ENCODE measurements at regions not wholly inside any gene's neighbourhood (a gene's known extent, or its start where the extent isn't known, plus 50 kb on each side); places are given as distances from the start of the nearest gene placed in this dataset.

DNA sequence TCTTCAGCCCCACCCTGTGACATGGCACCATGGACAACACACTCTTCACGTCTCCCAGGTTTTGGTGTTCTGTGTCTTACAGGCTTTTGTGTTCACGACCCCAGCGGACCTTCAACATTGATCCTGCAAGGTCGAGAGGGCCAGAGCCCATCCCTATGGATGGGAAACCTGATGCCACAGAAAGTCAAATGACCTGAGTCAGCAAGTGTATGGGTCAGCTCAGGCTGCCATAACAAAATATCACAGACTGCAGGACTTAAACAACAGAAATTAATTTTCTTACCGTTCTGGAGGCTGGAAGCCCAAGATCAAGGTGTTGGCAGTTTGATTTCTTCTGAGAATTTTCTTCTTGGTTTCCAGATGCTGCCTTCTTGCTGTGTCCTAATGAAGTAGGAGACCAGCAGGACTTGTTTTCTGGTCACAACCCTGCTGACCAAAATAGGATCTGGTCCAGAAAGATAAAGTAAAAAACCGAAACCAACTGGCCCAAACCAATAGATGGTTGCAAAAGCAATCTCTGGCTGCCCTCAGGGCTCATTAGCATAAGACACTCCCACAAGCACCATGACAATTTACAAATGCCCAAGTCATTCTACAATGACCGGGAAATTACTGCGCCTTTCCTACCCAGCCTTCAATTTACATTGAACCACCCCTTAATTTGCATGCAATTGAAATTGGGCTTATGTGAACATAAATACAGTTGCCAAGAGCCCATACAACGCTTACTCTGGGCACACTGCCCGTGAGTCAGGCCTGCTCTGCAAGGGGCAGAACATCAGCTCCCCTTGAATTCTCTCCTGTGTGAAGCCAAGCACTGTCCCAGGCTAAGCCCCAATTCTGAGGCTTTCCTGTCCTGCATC, 82.9 kb upstream of the SLC22A11 start:
- Mint-ChIP-seq H3K4me3 (no peak overlapping the region), H3K9me3 (peaks cover 6% of the 10 kb centered on the region), H3K4me1 (no peaks in the 10 kb centered on the region), H3K27ac (no peak overlapping the region), H3K36me3 (peaks cover 2% of the 10 kb centered on the region), H3K27me3 (ENCODE audit: low read depth) (peaks cover 37% of the 10 kb centered on the region)
- TF ChIP-seq, protein P1, sequence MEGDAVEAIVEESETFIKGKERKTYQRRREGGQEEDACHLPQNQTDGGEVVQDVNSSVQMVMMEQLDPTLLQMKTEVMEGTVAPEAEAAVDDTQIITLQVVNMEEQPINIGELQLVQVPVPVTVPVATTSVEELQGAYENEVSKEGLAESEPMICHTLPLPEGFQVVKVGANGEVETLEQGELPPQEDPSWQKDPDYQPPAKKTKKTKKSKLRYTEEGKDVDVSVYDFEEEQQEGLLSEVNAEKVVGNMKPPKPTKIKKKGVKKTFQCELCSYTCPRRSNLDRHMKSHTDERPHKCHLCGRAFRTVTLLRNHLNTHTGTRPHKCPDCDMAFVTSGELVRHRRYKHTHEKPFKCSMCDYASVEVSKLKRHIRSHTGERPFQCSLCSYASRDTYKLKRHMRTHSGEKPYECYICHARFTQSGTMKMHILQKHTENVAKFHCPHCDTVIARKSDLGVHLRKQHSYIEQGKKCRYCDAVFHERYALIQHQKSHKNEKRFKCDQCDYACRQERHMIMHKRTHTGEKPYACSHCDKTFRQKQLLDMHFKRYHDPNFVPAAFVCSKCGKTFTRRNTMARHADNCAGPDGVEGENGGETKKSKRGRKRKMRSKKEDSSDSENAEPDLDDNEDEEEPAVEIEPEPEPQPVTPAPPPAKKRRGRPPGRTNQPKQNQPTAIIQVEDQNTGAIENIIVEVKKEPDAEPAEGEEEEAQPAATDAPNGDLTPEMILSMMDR (IDR thresholded peaks at IDR 0.05; ENCODE audit: unreplicated experiment): no peak
- peak in 1 of 2 experiments; percentile 20 for DNase-seq (ENCODE audit: low spot score in 2 of 2, unreplicated experiment in 2 of 2)

- peak in 1 of 2 experiments; percentile 11 for DNase-seq (ENCODE audit: low spot score in 2 of 2, unreplicated experiment in 2 of 2)
- Mint-ChIP-seq H3K4me3 (no peak overlapping the region), H3K27me3 (ENCODE audit: low read depth) (peaks cover 37% of the 10 kb centered on the region), H3K27ac (no peak overlapping the region), H3K4me1 (no peaks in the 10 kb centered on the region), H3K9me3 (peaks cover 6% of the 10 kb centered on the region), H3K36me3 (peaks cover 2% of the 10 kb centered on the region)
- TF ChIP-seq, protein P1 (IDR thresholded peaks at IDR 0.05; ENCODE audit: unreplicated experiment): no peak
These were observed 81.1 kb upstream of the SLC22A11 start for GRCh38 chr11:64474680-64475079.

DNA sequence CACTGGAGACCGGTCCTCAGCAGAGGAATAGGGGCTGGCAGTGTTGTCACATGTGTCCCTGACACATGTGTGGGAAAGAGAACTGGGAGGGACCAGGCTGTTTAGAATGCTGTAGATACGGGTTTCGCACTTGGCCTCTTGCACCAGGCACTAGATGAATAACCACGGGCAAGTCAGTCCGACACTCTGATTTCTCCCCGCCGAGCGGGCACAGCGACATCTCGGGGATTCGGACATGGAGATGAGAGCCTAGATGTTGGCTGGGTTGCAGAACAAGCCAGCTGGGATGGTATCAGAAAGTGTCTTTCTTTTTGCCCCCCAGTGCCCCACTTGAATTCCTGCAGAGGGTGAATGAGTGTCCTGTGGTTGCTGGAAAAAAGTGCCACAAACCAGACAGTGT, 80.6 kb upstream of the SLC22A11 start:
- peak in 1 of 2 experiments; percentile 31 for DNase-seq (ENCODE audit: low spot score in 2 of 2, unreplicated experiment in 2 of 2)
- no peak overlapping the region for H3K4me3 Mint-ChIP-seq
- peaks cover 39% of the 10 kb centered on the region for H3K27me3 Mint-ChIP-seq (ENCODE audit: low read depth)
- H3K9me3 Mint-ChIP-seq: peaks cover 6% of the 10 kb centered on the region
- peaks cover 2% of the 10 kb centered on the region for H3K36me3 Mint-ChIP-seq
- H3K27ac Mint-ChIP-seq: no peak overlapping the region
- TF ChIP-seq, protein P1 (IDR thresholded peaks at IDR 0.05; ENCODE audit: unreplicated experiment): no peak
- H3K4me1 Mint-ChIP-seq: no peaks in the 10 kb centered on the region

DNA sequence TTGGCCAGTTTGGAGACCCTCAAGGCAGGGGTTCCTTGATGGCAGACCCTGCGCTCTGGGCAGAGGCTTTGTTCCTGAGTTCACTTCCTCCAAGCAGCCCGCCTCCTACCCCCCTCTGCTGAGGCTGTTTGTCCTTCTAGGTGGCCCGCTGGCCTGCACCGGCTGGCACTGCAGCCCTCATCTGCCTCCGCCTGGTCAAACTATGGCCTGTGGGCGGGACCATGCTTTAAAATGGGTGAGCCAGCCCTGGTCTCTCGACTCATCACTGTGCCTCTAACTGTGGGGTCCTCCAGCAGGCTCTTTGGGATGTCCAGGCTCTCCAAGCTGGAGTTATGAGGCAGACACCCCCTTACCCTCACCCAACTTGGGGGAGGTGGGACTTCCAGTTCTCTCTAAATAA, 78.9 kb upstream of the SLC22A11 start:
- Mint-ChIP-seq H3K27ac (no peak overlapping the region), H3K4me3 (no peak overlapping the region), H3K9me3 (no peaks in the 10 kb centered on the region), H3K27me3 (ENCODE audit: low read depth) (peaks cover 40% of the 10 kb centered on the region), H3K4me1 (no peaks in the 10 kb centered on the region), H3K36me3 (no peaks in the 10 kb centered on the region)
- TF ChIP-seq, protein P1 (IDR thresholded peaks at IDR 0.05; ENCODE audit: unreplicated experiment): no peak
- peak in 1 of 2 experiments; percentile 31 for DNase-seq (ENCODE audit: low spot score in 2 of 2, unreplicated experiment in 2 of 2)

GRCh38 chr11:64477675-64478074, 78.1 kb upstream of the SLC22A11 start:
- TF ChIP-seq, protein P1 (IDR thresholded peaks at IDR 0.05; ENCODE audit: unreplicated experiment): no peak
- Mint-ChIP-seq H3K27ac (no peak overlapping the region), H3K27me3 (ENCODE audit: low read depth) (peaks cover 41% of the 10 kb centered on the region), H3K4me1 (no peaks in the 10 kb centered on the region), H3K36me3 (no peaks in the 10 kb centered on the region), H3K4me3 (no peak overlapping the region), H3K9me3 (no peaks in the 10 kb centered on the region)
- peak in 1 of 2 experiments; percentile 28 for DNase-seq (ENCODE audit: low spot score in 2 of 2, unreplicated experiment in 2 of 2)

Data from mesothelial cell of epicardium (in vitro differentiated cells).